Omental fat pad (tissue), 3 donors: ENCODE measurements at regions not wholly inside any gene's neighbourhood (a gene's known extent, or its start where the extent isn't known, plus 50 kb on each side); places are given as distances from the start of the nearest gene placed in this dataset.

Experiments
- ATAC-seq: fragments of 150-250 bp; one replicate; pipeline ENCODE4 v1.9.1; 2016; ENCODE audit warnings: mild to moderate bottlenecking, moderate library complexity; ENCODE audit not compliant: low FRiP score
- DNase-seq: peaks from one replicate; pipeline ENCODE4 v3.0.0-alpha.2; 2019; ENCODE audit warnings: low spot score
- TF ChIP-seq, protein P1 (sequence below), 3 donors: fragments of 450-650 bp; IDR thresholded peaks; one replicate each; pipeline ENCODE4 v1.5.1; 2016 to 2017; ENCODE audit warnings: antibody characterized with exemption in 3 of 3, mild to moderate bottlenecking in 3 of 3, moderate library complexity in 2 of 3

DNA sequence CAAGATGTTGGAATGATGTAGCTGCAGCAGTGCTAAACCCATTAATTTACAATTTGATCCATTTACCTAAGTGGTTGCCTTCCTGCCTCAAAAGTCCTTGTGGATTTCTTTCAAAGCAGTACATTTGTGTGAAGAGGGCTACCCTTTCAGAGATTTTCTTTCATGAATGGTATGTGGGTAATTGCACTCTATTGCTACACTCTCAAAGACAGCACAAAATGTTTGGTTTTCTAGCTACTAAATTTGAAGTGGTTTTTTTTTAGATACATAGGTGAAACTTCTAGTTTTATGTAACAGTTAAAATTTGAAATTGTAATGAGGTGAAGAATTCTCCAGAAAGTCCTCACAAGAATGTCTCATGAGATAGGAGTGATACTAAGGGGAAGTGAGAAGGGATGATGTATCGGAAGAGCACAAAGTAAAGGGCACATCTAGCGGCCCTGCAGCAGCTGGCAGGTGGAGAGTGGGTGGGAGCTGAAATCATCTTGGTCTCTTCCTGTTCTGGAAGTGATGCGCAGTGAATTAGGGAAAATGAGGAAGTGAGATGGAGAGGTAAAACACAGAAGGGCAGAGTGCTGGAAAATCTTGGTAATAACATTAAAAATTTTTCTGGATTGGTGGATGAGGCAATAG is 236.8 kb upstream of the MAN1A1 start:
- no peak for ATAC-seq
- DNase-seq: no peak
- TF ChIP-seq, protein P1, sequence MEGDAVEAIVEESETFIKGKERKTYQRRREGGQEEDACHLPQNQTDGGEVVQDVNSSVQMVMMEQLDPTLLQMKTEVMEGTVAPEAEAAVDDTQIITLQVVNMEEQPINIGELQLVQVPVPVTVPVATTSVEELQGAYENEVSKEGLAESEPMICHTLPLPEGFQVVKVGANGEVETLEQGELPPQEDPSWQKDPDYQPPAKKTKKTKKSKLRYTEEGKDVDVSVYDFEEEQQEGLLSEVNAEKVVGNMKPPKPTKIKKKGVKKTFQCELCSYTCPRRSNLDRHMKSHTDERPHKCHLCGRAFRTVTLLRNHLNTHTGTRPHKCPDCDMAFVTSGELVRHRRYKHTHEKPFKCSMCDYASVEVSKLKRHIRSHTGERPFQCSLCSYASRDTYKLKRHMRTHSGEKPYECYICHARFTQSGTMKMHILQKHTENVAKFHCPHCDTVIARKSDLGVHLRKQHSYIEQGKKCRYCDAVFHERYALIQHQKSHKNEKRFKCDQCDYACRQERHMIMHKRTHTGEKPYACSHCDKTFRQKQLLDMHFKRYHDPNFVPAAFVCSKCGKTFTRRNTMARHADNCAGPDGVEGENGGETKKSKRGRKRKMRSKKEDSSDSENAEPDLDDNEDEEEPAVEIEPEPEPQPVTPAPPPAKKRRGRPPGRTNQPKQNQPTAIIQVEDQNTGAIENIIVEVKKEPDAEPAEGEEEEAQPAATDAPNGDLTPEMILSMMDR (IDR thresholded peaks at IDR 0.05): no peak

DNA sequence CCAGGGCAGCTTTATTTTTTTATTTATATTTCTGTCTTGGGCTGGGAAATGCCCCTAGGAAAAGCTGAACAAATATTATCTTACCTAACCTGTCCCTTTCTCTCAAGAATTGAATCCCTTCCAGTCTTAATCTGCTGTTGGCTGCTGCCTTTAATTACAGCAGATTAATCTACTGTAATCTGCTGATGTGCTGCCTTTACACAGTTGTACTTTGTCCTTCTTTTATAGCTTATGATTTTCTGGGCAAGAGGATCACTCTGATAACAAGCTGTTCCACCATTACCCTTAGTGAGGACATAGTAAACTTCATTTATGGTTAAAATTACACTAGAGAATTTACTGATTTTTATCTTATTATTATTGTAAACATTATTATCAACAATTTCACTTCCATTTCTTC is 234.5 kb upstream of the MAN1A1 start:
- DNase-seq: no peak
- TF ChIP-seq, protein P1 (IDR thresholded peaks at IDR 0.05): no peak
- no peak for ATAC-seq

DNA sequence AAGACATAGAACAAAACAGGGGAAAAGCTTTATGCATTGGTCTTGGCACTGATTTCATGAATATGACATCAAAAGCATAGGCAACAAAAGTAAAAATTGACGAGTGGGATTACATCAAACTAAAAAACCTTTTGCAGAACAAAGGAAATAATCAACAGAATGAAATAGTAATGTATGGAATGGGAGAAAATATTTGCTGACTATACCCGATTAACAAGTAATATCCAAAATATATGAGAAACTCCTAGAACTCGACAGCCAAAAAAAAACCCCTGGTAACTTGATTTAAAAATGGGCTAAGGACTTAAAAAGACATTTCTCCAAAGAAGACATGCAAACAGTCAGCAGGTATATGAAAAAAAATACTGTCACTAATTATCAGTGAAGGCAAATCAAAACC is 231.7 kb upstream of the MAN1A1 start:
- TF ChIP-seq, protein P1 (IDR thresholded peaks at IDR 0.05): no peak
- ATAC-seq: no peak
- no peak for DNase-seq

DNA sequence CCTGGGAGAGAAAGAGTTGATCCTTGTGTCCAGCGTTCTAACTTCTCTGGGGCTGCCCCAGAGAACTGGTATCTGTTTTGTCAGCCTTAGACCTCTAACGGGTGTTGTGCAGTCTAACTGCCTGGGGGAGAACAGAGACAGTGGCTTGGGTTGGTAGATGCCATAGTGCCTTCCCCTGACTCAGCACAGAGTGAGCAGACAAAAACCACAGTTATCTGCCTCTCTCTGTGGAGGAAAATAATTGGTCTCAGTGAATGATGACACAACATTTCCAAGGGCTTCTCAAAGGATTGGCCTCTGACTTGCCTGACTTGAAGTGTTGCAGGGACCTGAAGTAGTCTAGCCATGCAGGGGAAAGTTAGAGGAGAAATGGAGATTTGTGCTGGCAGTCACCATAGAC is 226.2 kb upstream of the MAN1A1 start:
- DNase-seq (no peak), ATAC-seq (no peak)
- TF ChIP-seq, protein P1 (IDR thresholded peaks at IDR 0.05): no peak

DNA sequence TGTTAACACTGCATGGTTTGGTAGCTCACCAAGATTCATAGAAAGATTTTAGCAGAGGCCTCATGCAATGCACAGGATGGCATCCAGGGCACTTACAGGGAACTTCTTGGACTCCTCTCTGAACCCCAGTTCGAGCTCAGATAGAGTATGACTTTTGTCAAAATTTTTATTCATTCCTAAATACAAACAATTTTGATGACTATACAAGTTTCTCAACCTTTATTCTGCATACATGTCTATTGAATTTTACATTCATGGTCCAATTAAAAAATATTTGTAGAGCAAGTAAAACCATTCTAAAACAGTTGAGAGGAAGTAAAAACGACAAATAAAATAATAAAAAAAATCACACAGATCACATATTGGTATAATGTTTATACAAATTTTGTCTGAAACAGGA is 219.0 kb upstream of the MAN1A1 start:
- DNase-seq: no peak
- no peak for ATAC-seq
- TF ChIP-seq, protein P1 (IDR thresholded peaks at IDR 0.05): no peak

DNA sequence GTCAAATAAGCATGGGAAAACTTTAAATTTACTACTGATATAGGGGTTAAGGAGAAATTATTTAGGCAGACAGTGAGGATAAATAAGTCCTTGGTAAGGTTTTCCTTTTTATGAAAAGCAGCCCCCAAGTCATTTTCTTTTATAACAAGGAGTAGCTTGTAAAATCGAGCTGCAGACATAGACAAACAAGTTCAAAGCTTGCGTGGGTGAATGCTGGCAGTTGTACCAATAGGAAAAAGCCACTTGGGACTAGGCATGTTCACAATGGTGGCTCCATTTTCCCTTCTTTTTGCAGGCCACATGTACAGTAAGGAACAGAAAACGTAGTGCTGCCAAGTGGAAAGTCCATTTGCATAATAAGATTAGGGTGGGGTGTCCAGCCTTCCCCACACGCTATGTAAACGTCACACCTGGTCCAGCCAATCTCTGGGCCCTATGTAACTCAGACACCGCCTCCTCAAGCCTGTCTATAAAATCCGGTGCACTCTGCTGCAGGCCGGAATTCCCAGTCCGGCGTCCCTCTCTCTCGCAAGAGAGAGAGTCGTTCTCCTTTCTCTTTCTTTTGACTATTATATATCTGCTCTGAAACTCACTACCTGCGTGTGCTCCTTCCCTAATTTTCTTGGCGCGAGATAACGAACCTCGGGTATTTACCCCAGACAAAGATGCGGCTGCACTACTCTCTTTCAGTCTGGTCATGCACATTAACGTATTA is 217.1 kb upstream of the MAN1A1 start:
- TF ChIP-seq, protein P1 (IDR thresholded peaks at IDR 0.05): no peak
- ATAC-seq (no peak), DNase-seq (no peak)

DNA sequence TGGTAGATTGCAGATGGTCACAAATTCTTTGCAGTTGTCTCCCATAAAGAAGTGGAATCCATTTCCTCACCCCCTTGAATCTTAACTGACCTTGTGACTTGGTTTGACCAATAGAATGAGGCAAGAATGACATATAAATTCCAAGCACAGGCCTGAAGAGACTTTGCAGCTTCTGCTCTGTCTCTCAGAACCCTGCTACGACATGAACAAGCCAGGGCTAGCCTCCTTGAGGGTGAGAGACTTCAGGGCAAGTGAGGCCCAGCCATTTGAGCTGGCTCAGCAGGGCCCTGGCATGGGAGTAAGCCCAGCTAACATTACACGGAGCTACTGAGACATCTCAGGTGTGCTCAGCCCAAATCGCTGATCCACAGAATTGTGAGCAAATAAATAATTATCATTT is 216.3 kb upstream of the MAN1A1 start:
- ATAC-seq (no peak), DNase-seq (no peak)
- TF ChIP-seq, protein P1 (IDR thresholded peaks at IDR 0.05): no peak
